GM12874 (cell line): ENCODE measurements at regions not wholly inside any gene's neighbourhood (a gene's known extent, or its start where the extent isn't known, plus 50 kb on each side); places are given as distances from the start of the nearest gene placed in this dataset.

ENCODE experiments used
- CTCF ChIP-seq: IDR thresholded peaks from 2 replicates; pipeline ENCODE4 v1.5.1; 2011; ENCODE audit warnings: low read depth, mild to moderate bottlenecking, control low read depth, low read length, moderate library complexity; ENCODE audit not compliant: insufficient read depth

GRCh38 chr12:114912811-114913210 is 228.8 kb upstream of the TBX3 start:
- TF ChIP-seq CTCF = no peak

GRCh38 chr12:114911196-114911595 is 227.2 kb upstream of the TBX3 start:
- TF ChIP-seq CTCF = no peak

- no peak for TF ChIP-seq CTCF
Measured at GRCh38 chr12:114904254-114905003, 220.5 kb upstream of the TBX3 start.

- no peak for TF ChIP-seq CTCF
Measured at GRCh38 chr12:114903083-114903691, 219.2 kb upstream of the TBX3 start.

- no peak for TF ChIP-seq CTCF
Measured at GRCh38 chr12:114902665-114903064, 218.7 kb upstream of the TBX3 start.

- TF ChIP-seq CTCF = no peak
Measured at GRCh38 chr12:114901316-114901715, 217.3 kb upstream of the TBX3 start.

GRCh38 chr12:114898159-114898558 is 214.2 kb upstream of the TBX3 start:
- no peak for TF ChIP-seq CTCF
